ENCODE measurements at regions not wholly inside any gene's neighbourhood (a gene's known extent, or its start where the extent isn't known, plus 50 kb on each side); places are given as distances from the start of the nearest gene placed in this dataset.
A peak's percentile ranks its signal among the peaks of the same experiment; 100 is the strongest.

DNA sequence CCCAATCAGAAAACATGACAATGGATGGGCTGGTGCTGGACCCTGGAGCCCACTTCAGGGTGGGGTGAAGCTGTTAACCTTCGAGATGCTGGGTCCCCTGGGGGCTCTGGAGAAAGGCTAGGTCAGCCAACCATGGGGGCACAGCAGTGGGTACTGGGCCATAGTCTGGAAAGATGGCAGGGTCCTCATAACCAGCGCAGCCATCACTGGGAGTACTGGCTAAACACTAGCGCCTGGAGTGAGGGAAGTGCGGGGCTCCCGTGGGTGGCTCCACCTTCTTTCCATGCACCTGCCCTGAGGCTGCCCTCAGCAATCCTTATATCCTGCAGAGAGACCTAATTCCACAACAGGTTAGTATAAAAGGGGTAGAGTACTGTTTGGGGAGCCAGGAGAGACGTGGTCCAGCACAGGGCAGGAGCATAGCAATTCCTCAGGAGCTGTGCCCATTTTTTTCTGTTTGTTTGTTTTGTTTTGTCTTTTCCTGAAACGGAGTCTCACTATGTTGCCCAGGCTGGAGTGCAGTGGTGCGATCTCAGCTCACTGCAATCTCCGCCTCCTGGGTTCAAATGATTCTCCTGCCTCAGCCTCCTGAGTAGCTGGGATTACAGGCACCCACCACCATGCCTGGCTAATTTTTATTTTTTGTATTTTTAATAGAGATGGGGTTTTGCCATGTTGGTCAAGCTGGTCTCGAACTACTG is 122.6 kb upstream of the MEF2A start:
- Histone ChIP-seq H3K36me3 (no peaks in the 10 kb centered on the region), H3K9me3 (no peaks in the 10 kb centered on the region), H3K4me3 (no peak overlapping the region), H3K27ac (no peak overlapping the region), H3K4me1 (ENCODE audit: insufficient read depth) (peaks cover 9% of the 10 kb centered on the region), H3K27me3 (no peaks in the 10 kb centered on the region)
- TF ChIP-seq, protein P1, sequence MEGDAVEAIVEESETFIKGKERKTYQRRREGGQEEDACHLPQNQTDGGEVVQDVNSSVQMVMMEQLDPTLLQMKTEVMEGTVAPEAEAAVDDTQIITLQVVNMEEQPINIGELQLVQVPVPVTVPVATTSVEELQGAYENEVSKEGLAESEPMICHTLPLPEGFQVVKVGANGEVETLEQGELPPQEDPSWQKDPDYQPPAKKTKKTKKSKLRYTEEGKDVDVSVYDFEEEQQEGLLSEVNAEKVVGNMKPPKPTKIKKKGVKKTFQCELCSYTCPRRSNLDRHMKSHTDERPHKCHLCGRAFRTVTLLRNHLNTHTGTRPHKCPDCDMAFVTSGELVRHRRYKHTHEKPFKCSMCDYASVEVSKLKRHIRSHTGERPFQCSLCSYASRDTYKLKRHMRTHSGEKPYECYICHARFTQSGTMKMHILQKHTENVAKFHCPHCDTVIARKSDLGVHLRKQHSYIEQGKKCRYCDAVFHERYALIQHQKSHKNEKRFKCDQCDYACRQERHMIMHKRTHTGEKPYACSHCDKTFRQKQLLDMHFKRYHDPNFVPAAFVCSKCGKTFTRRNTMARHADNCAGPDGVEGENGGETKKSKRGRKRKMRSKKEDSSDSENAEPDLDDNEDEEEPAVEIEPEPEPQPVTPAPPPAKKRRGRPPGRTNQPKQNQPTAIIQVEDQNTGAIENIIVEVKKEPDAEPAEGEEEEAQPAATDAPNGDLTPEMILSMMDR (IDR thresholded peaks at IDR 0.05), result no peak
- TF ChIP-seq EP300 (IDR thresholded peaks at IDR 0.05), result no peak
- no peak for TF ChIP-seq POLR2A (IDR thresholded peaks at IDR 0.05)
- intact Hi-C loops (cut with DNase I), result no loop called here
- peak in 3 of 5 donors; percentile 5 to 28 (median 13) for DNase-seq
- 78 to 89% (median 83%) methylated on average over 10 of the region's 10 CpGs for WGBS, 3 donors

- no peaks in the 10 kb centered on the region for H3K27me3 ChIP-seq
- WGBS, 3 donors, result 91% methylated on average over 13 of the region's 13 CpGs
- intact Hi-C loops (cut with DNase I), result no loop called here
- H3K9me3 ChIP-seq, result no peaks in the 10 kb centered on the region
- peaks cover 7% of the 10 kb centered on the region for H3K4me1 ChIP-seq (ENCODE audit: insufficient read depth)
- no peaks in the 10 kb centered on the region for H3K36me3 ChIP-seq
- no peak overlapping the region for H3K27ac ChIP-seq
- DNase-seq, result peak in 2 of 5 donors; percentile 8 to 9
- TF ChIP-seq POLR2A (IDR thresholded peaks at IDR 0.05) (no peak), EP300 (IDR thresholded peaks at IDR 0.05) (no peak)
- TF ChIP-seq, protein P1 (IDR thresholded peaks at IDR 0.05), result no peak
- no peak overlapping the region for H3K4me3 ChIP-seq
Measured at GRCh38 chr15:99443768-99444446, 121.9 kb upstream of the MEF2A start.

GRCh38 chr15:99445272-99445850 is 120.4 kb upstream of the MEF2A start:
- TF ChIP-seq POLR2A (IDR thresholded peaks at IDR 0.05), result no peak
- TF ChIP-seq EP300 (IDR thresholded peaks at IDR 0.05), result no peak
- TF ChIP-seq, protein P1 (IDR thresholded peaks at IDR 0.05), result no peak

GRCh38 chr15:99446565-99447496 is 119.0 kb upstream of the MEF2A start:
- TF ChIP-seq, protein P1 (IDR thresholded peaks at IDR 0.05), result no peak
- TF ChIP-seq POLR2A (IDR thresholded peaks at IDR 0.05) (no peak), EP300 (IDR thresholded peaks at IDR 0.05) (no peak)
- peak in 1 of 5 donors; percentile 19 for DNase-seq
- 86 to 87% (median 86%) methylated on average over 35 of the region's 35 CpGs for WGBS, 3 donors
- no peaks in the 10 kb centered on the region for H3K27me3 ChIP-seq
- H3K4me3 ChIP-seq, result no peak overlapping the region
- H3K27ac ChIP-seq, result no peak overlapping the region
- intact Hi-C loops (cut with DNase I), result no loop called here
- H3K36me3 ChIP-seq, result no peaks in the 10 kb centered on the region
- H3K9me3 ChIP-seq, result no peaks in the 10 kb centered on the region
- H3K4me1 ChIP-seq (ENCODE audit: insufficient read depth), result peaks cover 7% of the 10 kb centered on the region

More at GRCh38 chr15:99445272-99445850, 120.4 kb upstream of the MEF2A start:
- Histone ChIP-seq H3K27me3 (no peaks in the 10 kb centered on the region), H3K36me3 (no peaks in the 10 kb centered on the region), H3K9me3 (no peaks in the 10 kb centered on the region), H3K4me3 (no peak overlapping the region), H3K27ac (no peak overlapping the region), H3K4me1 (ENCODE audit: insufficient read depth) (peaks cover 7% of the 10 kb centered on the region)
- intact Hi-C loops (cut with DNase I), result no loop called here
- DNase-seq, result no peak
- WGBS, 3 donors, result 86 to 93% (median 86%) methylated on average over 10 of the region's 10 CpGs

Measured in ovary (tissue), 7 donors.